H1 (cell line): ENCODE measurements at regions not wholly inside any gene's neighbourhood (a gene's known extent, or its start where the extent isn't known, plus 50 kb on each side); places are given as distances from the start of the nearest gene placed in this dataset.

ENCODE experiments used
- CTCF ChIA-PET: fragments of 300-600 bp; sonication (Branson Sonifier 250); formaldehyde crosslinking; loops from one replicate; lab custom pipeline; 2021; ENCODE audit not compliant: partially characterized antibody; lab: Charles Lee
- POLR2A ChIA-PET: fragments of 300-600 bp; sonication (Branson Sonifier 250); formaldehyde crosslinking; loops from one replicate; lab custom pipeline; 2021; ENCODE audit warnings: inconsistent platforms; ENCODE audit not compliant: partially characterized antibody; lab: Charles Lee
- DNase-seq, 2 experiments: peaks; one replicate each; pipeline versions ENCODE4 v3.0.0 to v3.0.0-alpha.2; 2010 to 2022; ENCODE audit warnings: low spot score in 2 of 2, low read depth in 1 of 2, mixed read lengths in 1 of 2
- FAIRE-seq: peaks from 2 replicates; lab custom pipeline; 2011; peaks lifted over from hg19 to GRCh38; lab: Jason Lieb, UNC
- H2AFZ ChIP-seq: 2 replicates; pipeline ENCODE4 v1.8.1; 2012; ENCODE audit warnings: low read length, inconsistent platforms
- H2AK5ac ChIP-seq: 2 replicates; pipeline ENCODE4 v1.6.1; 2013; ENCODE audit warnings: low read depth, low read length
- H2BK120ac ChIP-seq: replicated peaks from 2 replicates; pipeline ENCODE3; 2013; ENCODE audit warnings: low read depth, low read length, inconsistent platforms
- H2BK12ac ChIP-seq: 2 replicates; pipeline ENCODE4 v1.6.1; 2013; ENCODE audit warnings: low read depth, low read length
- H2BK15ac ChIP-seq: 2 replicates; pipeline ENCODE4 v1.6.1; 2013; ENCODE audit warnings: low read length
- H2BK20ac ChIP-seq: 2 replicates; pipeline ENCODE4 v1.6.1; 2013; ENCODE audit warnings: low read length
- H2BK5ac ChIP-seq: 2 replicates; pipeline ENCODE4 v1.6.1; 2013; ENCODE audit warnings: low read depth, low read length
- H3K14ac ChIP-seq: 2 replicates; pipeline ENCODE4 v1.6.1; 2013; ENCODE audit warnings: inconsistent platforms; ENCODE audit not compliant: insufficient read length
- H3K18ac ChIP-seq: 2 replicates; pipeline ENCODE4 v1.6.1; 2013; ENCODE audit warnings: low read length; ENCODE audit errors: extremely low read depth
- H3K23ac ChIP-seq: 2 replicates; pipeline ENCODE4 v1.6.1; 2013; ENCODE audit warnings: inconsistent platforms; ENCODE audit not compliant: insufficient read length
- H3K23me2 ChIP-seq: 2 replicates; pipeline ENCODE4 v1.6.1; 2013; ENCODE audit warnings: low read depth, low read length
- H3K27ac ChIP-seq: 2 replicates; pipeline ENCODE4 v1.6.1; 2011; ENCODE audit warnings: low read depth, low read length, inconsistent platforms
- H3K27me3 ChIP-seq, 4 experiments: replicated peaks in 1 of 4; 1 replicate in 1 of 4; 2 replicates in 3 of 4; pipeline versions ENCODE4 v1.6.1 to v1.8.1; 2011 to 2013; ENCODE audit warnings: low read length in 3 of 4, mild to moderate bottlenecking in 3 of 4, inconsistent platforms in 2 of 4, mixed read lengths in 2 of 4, moderate library complexity in 1 of 4; ENCODE audit not compliant: control insufficient read depth in 3 of 4, insufficient read depth in 3 of 4; ENCODE audit errors: extremely low read depth in 1 of 4
- H3K36me3 ChIP-seq, 4 experiments: 2 replicates each; pipeline versions ENCODE4 v1.6.1 to v1.8.1; 2011 to 2013; ENCODE audit warnings: mild to moderate bottlenecking in 4 of 4, low read length in 3 of 4, moderate library complexity in 2 of 4, control low read depth in 1 of 4, inconsistent platforms in 1 of 4; ENCODE audit not compliant: insufficient read depth in 4 of 4, control insufficient read depth in 2 of 4
- H3K4ac ChIP-seq: replicated peaks from 2 replicates; pipeline ENCODE3; 2013; ENCODE audit warnings: low read length, low read depth, mixed read lengths, inconsistent platforms; ENCODE audit not compliant: insufficient read length
- H3K4me1 ChIP-seq, 4 experiments: replicated peaks in 1 of 4; 1 replicate in 1 of 4; 2 replicates in 3 of 4; pipeline versions ENCODE4 v1.6.1 to v1.8.1; 2011 to 2013; ENCODE audit warnings: low read length in 3 of 4, inconsistent platforms in 2 of 4, mixed read lengths in 1 of 4; ENCODE audit not compliant: insufficient read depth in 4 of 4, control insufficient read depth in 3 of 4
- H3K4me2 ChIP-seq, 2 experiments: 2 replicates each; pipeline versions ENCODE4 v1.6.1 to v1.8.1; 2011 to 2013; ENCODE audit warnings: low read depth in 2 of 2, low read length in 2 of 2, control low read depth in 1 of 2, inconsistent platforms in 1 of 2, mild to moderate bottlenecking in 1 of 2; ENCODE audit not compliant: insufficient read depth in 1 of 2
- H3K4me3 ChIP-seq, 4 experiments: fragments of 200-600, 300-600 bp in 1 of 4; sonication (generic), shearing (Covaris generic), sonication (Bioruptor Twin) in 1 of 4; 2 replicates each; pipeline versions ENCODE4 v1.5.1 to v1.8.1; 2011 to 2016; ENCODE audit warnings: low read length in 4 of 4, low read depth in 3 of 4, control low read depth in 2 of 4, inconsistent platforms in 2 of 4, mild to moderate bottlenecking in 2 of 4, mixed read lengths in 1 of 4, moderate library complexity in 1 of 4; ENCODE audit not compliant: insufficient read depth in 2 of 4; ENCODE audit errors: extremely low read depth in 1 of 4
- H3K56ac ChIP-seq: replicated peaks from 2 replicates; pipeline ENCODE3; 2013; ENCODE audit warnings: low read depth, mild to moderate bottlenecking, mixed read lengths, low read length, inconsistent platforms; ENCODE audit not compliant: insufficient read length
- H3K79me1 ChIP-seq: 2 replicates; pipeline ENCODE4 v1.6.1; 2013; ENCODE audit warnings: low read depth, low read length, control low read depth
- H3K79me2 ChIP-seq, 2 experiments: 2 replicates each; pipeline versions ENCODE4 v1.6.1 to v1.8.1; 2012 to 2013; ENCODE audit warnings: low read length in 2 of 2, mild to moderate bottlenecking in 2 of 2, inconsistent platforms in 1 of 2; ENCODE audit not compliant: insufficient read depth in 2 of 2, control insufficient read depth in 1 of 2
- H3K9ac ChIP-seq, 4 experiments: replicated peaks in 1 of 4; 1 replicate in 1 of 4; 2 replicates in 3 of 4; pipeline versions ENCODE4 v1.6.1 to v1.8.1; 2011 to 2013; ENCODE audit warnings: low read depth in 3 of 4, low read length in 3 of 4, control low read depth in 2 of 4, mild to moderate bottlenecking in 2 of 4, moderate library complexity in 2 of 4, inconsistent platforms in 1 of 4; ENCODE audit errors: extremely low read depth in 1 of 4
- H3K9me3 ChIP-seq, 2 experiments: 2 replicates each; pipeline versions ENCODE4 v1.6.1 to v1.8.1; 2012 to 2013; ENCODE audit warnings: mild to moderate bottlenecking in 2 of 2, moderate library complexity in 2 of 2, control low read depth in 1 of 2, inconsistent platforms in 1 of 2, low read depth in 1 of 2, low read length in 1 of 2, mixed read lengths in 1 of 2; ENCODE audit not compliant: insufficient read depth in 2 of 2
- H4K20me1 ChIP-seq, 2 experiments: replicated peaks in 1 of 2; 2 replicates each; pipeline versions ENCODE3 to v1.8.1; 2011 to 2013; ENCODE audit warnings: inconsistent platforms in 2 of 2, low read length in 2 of 2, mild to moderate bottlenecking in 1 of 2; ENCODE audit not compliant: insufficient read depth in 2 of 2, control insufficient read depth in 1 of 2
- H4K5ac ChIP-seq: 2 replicates; pipeline ENCODE4 v1.6.1; 2013; ENCODE audit warnings: low read length, low read depth, mixed read lengths, inconsistent platforms; ENCODE audit not compliant: insufficient read length
- H4K8ac ChIP-seq: 2 replicates; pipeline ENCODE4 v1.8.0; 2013; ENCODE audit warnings: mild to moderate bottlenecking, moderate library complexity, low read length, inconsistent platforms; ENCODE audit not compliant: insufficient read depth; ENCODE audit errors: extremely low read depth
- H4K91ac ChIP-seq: replicated peaks from 2 replicates; pipeline ENCODE3; 2013; ENCODE audit warnings: low read length, mixed read lengths, inconsistent platforms; ENCODE audit not compliant: insufficient read length
- ASH2L ChIP-seq: fragments of 200-600, 300-600 bp; sonication (generic); IDR thresholded peaks from one replicate; pipeline ENCODE4 v1.7.1; 2017; ENCODE audit warnings: low read length
- KDM1A ChIP-seq: fragments of 200-600, 300-600 bp; sonication (generic); IDR thresholded peaks from 2 replicates; pipeline ENCODE4 v1.7.1; 2016; ENCODE audit warnings: mild to moderate bottlenecking, low read length, borderline replicate concordance
- POU5F1 ChIP-seq: IDR thresholded peaks from 2 replicates; pipeline ENCODE4 v1.6.1; 2011; ENCODE audit warnings: low read depth, mild to moderate bottlenecking, low read length, moderate library complexity
- WGBS, 2 experiments: shearing (Covaris generic) in 1 of 2; methylation state at CpG; one replicate each; pipeline versions ENCODE4 v1.1.6 to v1.1.7; 2013 to 2015; ENCODE audit warnings: low lambda C conversion rate in 2 of 2, mixed read lengths in 2 of 2, inconsistent platforms in 1 of 2, low coverage in 1 of 2, missing lambda C conversion rate in 1 of 2; ENCODE audit not compliant: insufficient replicate concordance in 2 of 2, insufficient coverage in 1 of 2, insufficient read length in 1 of 2; ENCODE audit errors: extremely low coverage in 1 of 2, missing lambda C conversion rate in 1 of 2; 5-methylcytosine and 5-hydroxymethylcytosine counted together

GRCh38 chr12:97941686-97942354 is 479.2 kb downstream of the RMST start:
- no peak overlapping the region for H3K4me3 ChIP-seq
- H2BK5ac ChIP-seq, result no peak overlapping the region
- no peak overlapping the region for H3K14ac ChIP-seq
- no peaks in the 10 kb centered on the region for H3K4me1 ChIP-seq
- H3K27ac ChIP-seq, result no peak overlapping the region
- no peaks in the 10 kb centered on the region for H3K27me3 ChIP-seq
- peak; percentile 9; the same call in 1 of the 2 replicates for TF ChIP-seq KDM1A
- no peak for TF ChIP-seq POU5F1
- TF ChIP-seq ASH2L, result no peak
- no peak overlapping the region for H4K8ac ChIP-seq
- 88% methylated on average over 3 of the region's 3 CpGs; no CpG with 5 or more reads in 1 of the 2 experiments for WGBS, 2 experiments
- POLR2A ChIA-PET, result no interaction called here
- H4K5ac ChIP-seq, result no peak overlapping the region
- FAIRE-seq, result no peak
- CTCF ChIA-PET, result interaction anchor here (0.6 to 1.4 kb wide), 5 partner anchors 18 to 959 kb away, joined by 3 to 5 read pairs (median 3); no protein-coding TSS in a partner anchor
- H3K79me1 ChIP-seq, result no peaks in the 10 kb centered on the region
- H2AFZ ChIP-seq, result no peak overlapping the region
- H2BK20ac ChIP-seq, result no peak overlapping the region
- H4K20me1 ChIP-seq, result no peaks in the 10 kb centered on the region
- no peak overlapping the region for H3K23ac ChIP-seq
- H3K9ac ChIP-seq, result no peak overlapping the region
- H2BK12ac ChIP-seq, result no peak overlapping the region
- H3K4me2 ChIP-seq, result no peak overlapping the region
- no peak overlapping the region for H2BK15ac ChIP-seq
- H3K4ac ChIP-seq, result no peak overlapping the region
- no peak overlapping the region; the same call in 1 of the 2 replicates for H2AK5ac ChIP-seq
- H3K23me2 ChIP-seq, result no peaks in the 10 kb centered on the region; the same call in 1 of the 2 replicates
- H3K56ac ChIP-seq, result no peak overlapping the region
- no peak for DNase-seq
- no peak overlapping the region for H3K18ac ChIP-seq
- H3K36me3 ChIP-seq, result no peaks in the 10 kb centered on the region
- no peaks in the 10 kb centered on the region for H3K9me3 ChIP-seq
- no peaks in the 10 kb centered on the region for H3K79me2 ChIP-seq
- no peak overlapping the region for H2BK120ac ChIP-seq
- no peak overlapping the region for H4K91ac ChIP-seq
